ENCODE measurements at regions not wholly inside any gene's neighbourhood (a gene's known extent, or its start where the extent isn't known, plus 50 kb on each side); places are given as distances from the start of the nearest gene placed in this dataset.

- peaks cover 3% of the 10 kb centered on the region for H3K27me3 Mint-ChIP-seq
- no peak for DNase-seq
- intact Hi-C loops (cut with micrococcal nuclease) = no loop called here
- no peak overlapping the region for H3K27ac Mint-ChIP-seq
- H3K9me3 Mint-ChIP-seq = no peaks in the 10 kb centered on the region
- H3K4me3 Mint-ChIP-seq = no peak overlapping the region
- H3K4me1 Mint-ChIP-seq = no peaks in the 10 kb centered on the region
- H3K36me3 Mint-ChIP-seq (ENCODE audit: low read depth) = no peaks in the 10 kb centered on the region
Observed at GRCh38 chr18:76145521-76146376, 349.3 kb downstream of the ZNF516 start.

- no peak for DNase-seq
- H3K36me3 Mint-ChIP-seq (ENCODE audit: low read depth) = no peaks in the 10 kb centered on the region
- no peak overlapping the region for H3K4me3 Mint-ChIP-seq
- no peaks in the 10 kb centered on the region for H3K9me3 Mint-ChIP-seq
- H3K27me3 Mint-ChIP-seq = peaks cover 3% of the 10 kb centered on the region
- H3K4me1 Mint-ChIP-seq = no peaks in the 10 kb centered on the region
- intact Hi-C loops (cut with micrococcal nuclease) = no loop called here
- H3K27ac Mint-ChIP-seq = no peak overlapping the region
Observed at GRCh38 chr18:76144844-76145243, 350.2 kb downstream of the ZNF516 start.

- DNase-seq = no peak
- no peaks in the 10 kb centered on the region for H3K36me3 Mint-ChIP-seq (ENCODE audit: low read depth)
- no peaks in the 10 kb centered on the region for H3K9me3 Mint-ChIP-seq
- intact Hi-C loops (cut with micrococcal nuclease) = no loop called here
- H3K4me1 Mint-ChIP-seq = no peaks in the 10 kb centered on the region
- H3K27me3 Mint-ChIP-seq = peaks cover 5% of the 10 kb centered on the region
- H3K4me3 Mint-ChIP-seq = no peak overlapping the region
- no peak overlapping the region for H3K27ac Mint-ChIP-seq
Observed at GRCh38 chr18:76142611-76143010, 352.4 kb downstream of the ZNF516 start.

- Mint-ChIP-seq H3K27ac (no peak overlapping the region), H3K36me3 (ENCODE audit: low read depth) (no peaks in the 10 kb centered on the region), H3K9me3 (no peaks in the 10 kb centered on the region), H3K4me3 (no peak overlapping the region), H3K4me1 (no peaks in the 10 kb centered on the region), H3K27me3 (peaks cover 8% of the 10 kb centered on the region)
- DNase-seq = no peak
- intact Hi-C loops (cut with micrococcal nuclease) = no loop called here
Observed at GRCh38 chr18:76139844-76140243, 355.2 kb downstream of the ZNF516 start.

- H3K27me3 Mint-ChIP-seq = peaks cover 8% of the 10 kb centered on the region
- intact Hi-C loops (cut with micrococcal nuclease) = no loop called here
Observed at GRCh38 chr18:76137216-76137615, 357.8 kb downstream of the ZNF516 start.

GRCh38 chr18:76136701-76137100 is 358.3 kb downstream of the ZNF516 start:
- Mint-ChIP-seq H3K4me1 (peaks cover 8% of the 10 kb centered on the region), H3K4me3 (no peak overlapping the region), H3K36me3 (ENCODE audit: low read depth) (no peaks in the 10 kb centered on the region), H3K27me3 (peaks cover 6% of the 10 kb centered on the region), H3K27ac (no peak overlapping the region), H3K9me3 (peaks cover 6% of the 10 kb centered on the region)
- DNase-seq = no peak
- intact Hi-C loops (cut with micrococcal nuclease) = no loop called here

More at GRCh38 chr18:76137216-76137615, 357.8 kb downstream of the ZNF516 start:
- no peak overlapping the region for H3K27ac Mint-ChIP-seq
- peaks cover 6% of the 10 kb centered on the region for H3K4me1 Mint-ChIP-seq
- no peaks in the 10 kb centered on the region for H3K36me3 Mint-ChIP-seq (ENCODE audit: low read depth)
- DNase-seq = no peak
- no peak overlapping the region for H3K4me3 Mint-ChIP-seq
- peaks cover 6% of the 10 kb centered on the region for H3K9me3 Mint-ChIP-seq

- H3K4me3 Mint-ChIP-seq = no peak overlapping the region
- DNase-seq = no peak
- H3K4me1 Mint-ChIP-seq = peaks cover 9% of the 10 kb centered on the region
- intact Hi-C loops (cut with micrococcal nuclease) = no loop called here
- peaks cover 6% of the 10 kb centered on the region for H3K9me3 Mint-ChIP-seq
- H3K27ac Mint-ChIP-seq = no peak overlapping the region
- H3K36me3 Mint-ChIP-seq (ENCODE audit: low read depth) = no peaks in the 10 kb centered on the region
- peaks cover 5% of the 10 kb centered on the region for H3K27me3 Mint-ChIP-seq
Observed at GRCh38 chr18:76134628-76135027, 360.4 kb downstream of the ZNF516 start.

- H3K27ac Mint-ChIP-seq = no peak overlapping the region
- DNase-seq = no peak
- peaks cover 6% of the 10 kb centered on the region for H3K9me3 Mint-ChIP-seq
- H3K27me3 Mint-ChIP-seq = peaks cover 5% of the 10 kb centered on the region
- intact Hi-C loops (cut with micrococcal nuclease) = no loop called here
- H3K4me3 Mint-ChIP-seq = no peak overlapping the region
- H3K4me1 Mint-ChIP-seq = peaks cover 9% of the 10 kb centered on the region
- no peaks in the 10 kb centered on the region for H3K36me3 Mint-ChIP-seq (ENCODE audit: low read depth)
Observed at GRCh38 chr18:76133873-76134272, 361.2 kb downstream of the ZNF516 start.

- intact Hi-C loops (cut with micrococcal nuclease) = no loop called here
- Mint-ChIP-seq H3K36me3 (ENCODE audit: low read depth) (no peaks in the 10 kb centered on the region), H3K4me1 (peaks cover 9% of the 10 kb centered on the region), H3K27me3 (peaks cover under 1% of the 10 kb centered on the region), H3K9me3 (peaks cover 6% of the 10 kb centered on the region), H3K27ac (peak overlapping the region; percentile 13), H3K4me3 (no peak overlapping the region)
- no peak for DNase-seq
Observed at GRCh38 chr18:76131738-76132137, 363.3 kb downstream of the ZNF516 start.

- DNase-seq = no peak
- no peak overlapping the region for H3K27ac Mint-ChIP-seq
- H3K4me1 Mint-ChIP-seq = peaks cover 9% of the 10 kb centered on the region
- no peaks in the 10 kb centered on the region for H3K36me3 Mint-ChIP-seq (ENCODE audit: low read depth)
- H3K27me3 Mint-ChIP-seq = no peaks in the 10 kb centered on the region
- no peak overlapping the region for H3K4me3 Mint-ChIP-seq
- intact Hi-C loops (cut with micrococcal nuclease) = no loop called here
- peaks cover 6% of the 10 kb centered on the region for H3K9me3 Mint-ChIP-seq
Observed at GRCh38 chr18:76130845-76131244, 364.2 kb downstream of the ZNF516 start.

- Mint-ChIP-seq H3K36me3 (ENCODE audit: low read depth) (no peaks in the 10 kb centered on the region), H3K9me3 (no peaks in the 10 kb centered on the region), H3K4me3 (no peak overlapping the region), H3K27me3 (no peaks in the 10 kb centered on the region), H3K4me1 (no peaks in the 10 kb centered on the region), H3K27ac (no peak overlapping the region)
- no peak for DNase-seq
- intact Hi-C loops (cut with micrococcal nuclease) = no loop called here
Observed at GRCh38 chr18:76126327-76126726, 368.7 kb downstream of the ZNF516 start.

GRCh38 chr18:76121011-76121410 is 374.0 kb downstream of the ZNF516 start:
- intact Hi-C loops (cut with micrococcal nuclease) = no loop called here
- Mint-ChIP-seq H3K4me1 (no peaks in the 10 kb centered on the region), H3K27me3 (no peaks in the 10 kb centered on the region), H3K4me3 (no peak overlapping the region), H3K36me3 (ENCODE audit: low read depth) (no peaks in the 10 kb centered on the region), H3K9me3 (no peaks in the 10 kb centered on the region), H3K27ac (no peak overlapping the region)
- DNase-seq = no peak

- intact Hi-C loops (cut with micrococcal nuclease) = no loop called here
- H3K36me3 Mint-ChIP-seq (ENCODE audit: low read depth) = no peaks in the 10 kb centered on the region
- DNase-seq = no peak
- H3K4me3 Mint-ChIP-seq = no peak overlapping the region
- H3K27ac Mint-ChIP-seq = no peak overlapping the region
- H3K27me3 Mint-ChIP-seq = no peaks in the 10 kb centered on the region
- H3K9me3 Mint-ChIP-seq = no peaks in the 10 kb centered on the region
- H3K4me1 Mint-ChIP-seq = no peaks in the 10 kb centered on the region
Observed at GRCh38 chr18:76115580-76115979, 379.5 kb downstream of the ZNF516 start.

GRCh38 chr18:76113101-76113500 is 381.9 kb downstream of the ZNF516 start:
- intact Hi-C loops (cut with micrococcal nuclease) = no loop called here
- no peak for DNase-seq
- H3K36me3 Mint-ChIP-seq (ENCODE audit: low read depth) = no peaks in the 10 kb centered on the region
- no peak overlapping the region for H3K27ac Mint-ChIP-seq
- no peak overlapping the region for H3K4me3 Mint-ChIP-seq
- H3K9me3 Mint-ChIP-seq = no peaks in the 10 kb centered on the region
- H3K4me1 Mint-ChIP-seq = no peaks in the 10 kb centered on the region
- H3K27me3 Mint-ChIP-seq = no peaks in the 10 kb centered on the region

- Mint-ChIP-seq H3K4me1 (no peaks in the 10 kb centered on the region), H3K27ac (no peak overlapping the region), H3K4me3 (no peak overlapping the region), H3K27me3 (no peaks in the 10 kb centered on the region), H3K9me3 (peaks cover 4% of the 10 kb centered on the region), H3K36me3 (ENCODE audit: low read depth) (no peaks in the 10 kb centered on the region)
- DNase-seq = no peak
- intact Hi-C loops (cut with micrococcal nuclease) = no loop called here
Observed at GRCh38 chr18:76102626-76103025, 392.4 kb downstream of the ZNF516 start.
